ENCODE measurements at regions not wholly inside any gene's neighbourhood (a gene's known extent, or its start where the extent isn't known, plus 50 kb on each side); places are given as distances from the start of the nearest gene placed in this dataset.

GRCh38 chr4:100130964-100131363 is 59.3 kb downstream of the DDIT4L start:
- FAIRE-seq, result no peak

DNA sequence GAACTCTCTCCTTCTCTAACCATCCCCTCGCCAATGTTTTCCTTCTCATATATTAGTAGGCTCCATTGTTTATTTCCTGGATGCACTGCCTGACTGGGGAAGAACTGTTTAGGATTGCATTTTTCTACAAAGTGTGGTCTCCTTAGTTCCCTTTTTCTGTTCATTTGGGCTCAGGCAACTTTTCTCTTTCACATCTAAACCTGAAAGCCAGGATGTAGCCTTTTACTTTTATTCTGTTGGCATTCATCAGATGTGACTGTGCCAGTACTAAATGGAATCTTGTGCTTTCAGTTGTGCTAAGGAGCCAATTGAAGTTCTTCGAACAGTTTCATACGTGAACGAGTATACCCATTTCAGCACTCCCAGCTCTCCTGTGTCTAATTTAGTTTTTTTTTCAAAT is 59.8 kb downstream of the DDIT4L start:
- no peak for FAIRE-seq

- FAIRE-seq, result no peak
Observed at GRCh38 chr4:100129774-100130173, 60.5 kb downstream of the DDIT4L start.

DNA sequence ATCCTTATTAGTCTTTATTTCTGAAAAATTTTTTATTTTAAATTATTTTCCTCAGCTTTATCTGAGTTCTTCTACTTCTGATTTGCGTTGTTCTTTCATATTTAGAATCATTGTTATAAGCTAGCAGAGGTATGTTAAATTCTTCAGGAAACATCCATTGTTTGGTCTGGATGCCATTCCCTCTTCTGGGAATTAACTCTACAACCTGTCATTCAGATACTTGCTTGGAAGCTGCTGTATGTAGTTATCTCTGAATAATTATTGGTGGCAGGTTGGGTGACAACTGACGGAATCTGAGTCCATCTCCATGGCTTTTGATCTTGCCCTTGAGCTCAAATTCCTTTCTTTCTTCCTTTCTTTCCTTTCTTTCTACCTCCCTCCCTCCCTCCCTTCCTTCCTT is 61.9 kb downstream of the DDIT4L start:
- no peak for FAIRE-seq

DNA sequence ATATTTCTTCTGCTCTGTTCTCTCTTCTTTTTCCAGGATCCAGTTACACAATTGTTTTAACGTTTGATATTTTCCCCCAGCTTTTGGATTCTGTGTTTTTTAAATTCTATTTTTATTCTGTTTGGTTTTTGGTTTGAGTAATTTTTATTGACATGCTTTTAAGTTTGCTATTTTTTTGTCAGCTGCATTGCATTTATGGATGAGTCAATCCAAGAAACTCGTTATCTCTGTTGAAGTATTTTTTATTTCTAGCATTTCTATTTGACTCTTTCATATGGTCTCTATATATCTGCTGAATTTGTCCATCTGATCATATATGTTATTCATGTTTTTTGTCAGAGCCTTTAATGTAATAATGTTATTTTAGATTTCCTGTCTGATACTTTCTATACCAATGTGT is 65.6 kb downstream of the DDIT4L start:
- no peak for FAIRE-seq

DNA sequence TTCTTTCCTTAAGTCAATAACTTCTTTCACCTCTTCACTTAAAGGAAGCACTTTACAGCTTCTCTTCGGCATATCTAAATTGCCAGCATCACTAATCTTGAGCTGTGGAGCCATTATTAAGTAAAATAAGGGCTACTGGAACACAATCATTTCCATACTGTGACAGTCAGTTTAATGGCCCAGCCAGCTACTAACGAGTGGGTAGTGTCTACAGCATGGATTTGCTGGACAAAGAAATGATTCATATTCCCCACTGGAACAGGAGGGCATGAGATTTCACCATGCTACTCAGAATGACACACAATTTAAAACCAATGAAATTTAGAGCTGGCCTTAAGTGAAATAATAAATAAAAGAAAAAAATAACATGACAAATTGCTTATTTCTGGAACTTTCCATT is 72.1 kb downstream of the DDIT4L start:
- no peak for FAIRE-seq

DNA sequence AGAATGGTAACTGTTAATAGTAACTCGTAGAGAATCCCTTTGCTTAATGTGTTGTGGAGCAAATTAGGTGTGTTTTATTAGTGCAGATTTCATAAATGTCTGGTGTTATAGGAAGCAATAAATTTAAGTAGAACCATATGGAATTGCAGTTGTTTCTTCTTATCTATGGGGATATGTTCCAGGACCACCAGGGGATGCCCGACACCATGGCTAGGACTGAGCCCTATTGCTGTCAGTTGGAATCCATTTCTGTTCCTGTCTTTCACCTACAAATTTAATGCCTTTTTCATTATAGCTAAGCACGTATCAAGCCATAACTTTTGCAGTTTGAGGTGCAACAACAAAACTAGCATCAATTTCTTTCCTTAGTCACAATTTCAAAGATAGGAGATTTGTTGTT is 72.5 kb downstream of the DDIT4L start:
- FAIRE-seq, result no peak

- FAIRE-seq, result no peak
Observed at GRCh38 chr4:100114909-100115308, 75.4 kb downstream of the DDIT4L start.

- no peak for FAIRE-seq
Observed at GRCh38 chr4:100113732-100114131, 76.5 kb downstream of the DDIT4L start.

GRCh38 chr4:100113096-100113495 is 77.2 kb downstream of the DDIT4L start:
- FAIRE-seq, result no peak

DNA sequence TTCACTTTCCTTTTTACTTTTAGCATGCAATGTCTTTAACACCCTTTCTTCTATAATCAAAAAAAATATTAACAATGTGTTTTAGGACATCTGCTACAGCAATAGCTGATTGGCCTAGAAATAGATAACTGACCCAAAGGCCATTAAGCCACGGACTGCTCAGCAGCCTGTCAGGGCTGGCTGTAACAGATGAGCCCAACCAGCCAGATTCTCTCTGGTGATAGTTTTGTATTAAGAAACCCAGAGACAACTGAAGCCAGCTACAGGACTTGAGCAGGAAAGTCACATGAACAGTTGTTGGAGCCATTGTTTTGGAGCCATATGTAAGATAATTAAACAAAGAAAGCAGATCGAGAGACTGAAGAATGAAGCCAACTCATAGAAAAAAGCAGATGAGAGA is 80.3 kb downstream of the DDIT4L start:
- no peak for FAIRE-seq

GRCh38 chr4:100108869-100109268 is 81.4 kb downstream of the DDIT4L start:
- FAIRE-seq, result no peak

GRCh38 chr4:100106982-100107381 is 83.3 kb downstream of the DDIT4L start:
- no peak for FAIRE-seq

GRCh38 chr4:100103671-100104070 is 86.6 kb downstream of the DDIT4L start:
- FAIRE-seq, result no peak

DNA sequence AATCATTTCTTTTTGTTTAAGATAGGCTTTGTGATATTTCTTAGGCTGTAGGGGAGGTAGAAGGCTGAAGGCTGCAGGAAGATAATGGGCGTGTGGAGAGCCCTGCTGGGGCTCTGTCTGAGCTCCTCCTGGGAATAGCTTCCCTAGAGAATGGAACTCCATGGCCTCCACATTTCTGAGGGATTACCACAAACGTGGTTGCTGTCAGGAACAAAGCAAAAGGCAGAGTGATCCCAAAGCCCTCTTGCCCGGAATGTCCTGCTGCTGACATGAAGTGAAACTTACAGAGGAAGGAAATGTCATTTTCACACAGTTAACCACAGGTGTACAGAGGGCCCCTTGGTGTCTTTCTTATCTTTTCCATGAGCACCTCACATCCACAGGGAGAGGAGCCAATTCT is 89.3 kb downstream of the DDIT4L start:
- no peak for FAIRE-seq

- FAIRE-seq, result peak; percentile 78
Observed at GRCh38 chr4:100099746-100100145, 90.5 kb downstream of the DDIT4L start.

GRCh38 chr4:100098681-100099080 is 91.6 kb downstream of the DDIT4L start:
- FAIRE-seq, result no peak

- no peak for FAIRE-seq
Observed at GRCh38 chr4:100098011-100098545, 92.2 kb downstream of the DDIT4L start.

GRCh38 chr4:100095729-100096595 is 94.3 kb downstream of the DDIT4L start:
- peak; percentile 96 for FAIRE-seq

- peak; percentile 97 for FAIRE-seq
Observed at GRCh38 chr4:100093091-100093866, 97.0 kb downstream of the DDIT4L start.

GRCh38 chr4:100087743-100088142 is 102.5 kb downstream of the DDIT4L start:
- FAIRE-seq, result no peak

DNA sequence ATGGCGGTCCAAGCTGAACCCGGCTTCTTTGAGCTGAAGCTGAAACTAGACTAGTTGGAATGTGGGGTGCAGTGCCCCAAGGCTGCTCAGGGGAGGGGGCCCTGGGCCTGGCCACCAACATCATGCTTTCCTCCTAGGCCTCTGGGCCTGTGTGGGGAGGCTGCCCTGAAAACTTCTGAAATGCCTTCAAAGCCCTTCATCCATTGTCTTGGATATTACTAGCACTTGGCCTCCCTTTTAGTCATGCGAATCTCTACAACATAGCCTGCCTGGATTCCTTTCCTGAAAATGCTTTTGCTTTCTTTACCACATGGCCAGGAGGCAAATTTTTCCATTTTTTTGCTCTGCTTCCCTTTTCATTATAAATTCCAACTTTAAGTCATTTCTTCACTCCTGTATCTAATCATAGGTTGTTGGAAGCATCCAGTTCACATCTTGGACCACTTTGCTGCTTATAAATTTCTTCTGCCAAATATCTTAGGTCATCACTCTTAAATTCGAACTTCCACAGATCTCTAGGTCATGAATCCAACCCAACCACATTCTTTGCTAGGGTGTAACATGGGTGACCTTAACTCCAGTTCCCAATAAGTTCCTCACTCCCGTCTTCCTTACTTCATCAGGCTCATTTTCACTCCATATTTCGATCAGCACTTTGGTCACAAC is 103.4 kb downstream of the DDIT4L start:
- FAIRE-seq, result no peak

DNA sequence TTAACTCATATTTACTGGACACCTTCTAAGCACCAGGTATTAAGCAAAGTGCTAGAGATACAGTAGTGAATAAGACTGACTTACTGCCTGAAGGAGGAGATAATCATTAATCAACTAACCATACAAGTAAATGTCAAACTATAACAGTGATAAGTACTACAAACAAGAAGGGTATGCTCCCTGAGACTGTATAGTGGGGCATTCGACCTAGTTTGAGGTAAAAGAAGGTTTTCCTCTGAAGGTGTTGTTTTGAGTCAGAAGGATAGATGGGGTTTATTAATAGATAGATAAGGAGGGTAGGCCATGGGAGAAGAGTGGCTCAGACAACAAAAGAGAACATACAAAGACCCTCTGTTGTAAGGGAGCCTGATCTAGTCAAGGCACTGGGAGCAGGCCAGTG is 105.4 kb downstream of the DDIT4L start:
- FAIRE-seq, result no peak
